IPS-15b (cell line): ENCODE measurements at regions not wholly inside any gene's neighbourhood (a gene's known extent, or its start where the extent isn't known, plus 50 kb on each side); places are given as distances from the start of the nearest gene placed in this dataset.
"Not testable (repeated sequence)": the region's sequence is repeated elsewhere in the genome, so short reads cannot be mapped to it uniquely, and the experiment has no call there.

ENCODE experiments used
- H3K27me3 ChIP-seq: one replicate; pipeline ENCODE4 v1.6.1; 2013; ENCODE audit warnings: low read length; ENCODE audit not compliant: control insufficient read depth, insufficient read depth
- H3K36me3 ChIP-seq: one replicate; pipeline ENCODE4 v1.6.1; 2013; ENCODE audit warnings: low read length; ENCODE audit not compliant: control insufficient read depth, insufficient read depth
- H3K4me1 ChIP-seq: one replicate; pipeline ENCODE4 v1.6.1; 2013; ENCODE audit warnings: mild to moderate bottlenecking, low read length; ENCODE audit not compliant: control insufficient read depth, insufficient read depth
- H3K4me3 ChIP-seq: one replicate; pipeline ENCODE4 v1.5.1; 2013; ENCODE audit warnings: low read depth, low read length
- H3K9ac ChIP-seq: one replicate; pipeline ENCODE4 v1.6.1; 2013; ENCODE audit warnings: low read depth, mild to moderate bottlenecking, low read length
- H3K9me3 ChIP-seq: one replicate; pipeline ENCODE4 v1.6.1; 2013; ENCODE audit warnings: mild to moderate bottlenecking, low read length; ENCODE audit not compliant: control insufficient read depth, insufficient read depth

- Histone ChIP-seq H3K9ac (no peak overlapping the region), H3K9me3 (no peaks in the 10 kb centered on the region), H3K4me3 (no peak overlapping the region), H3K36me3 (no peaks in the 10 kb centered on the region), H3K4me1 (no peaks in the 10 kb centered on the region), H3K27me3 (no peaks in the 10 kb centered on the region)
These were observed 236.8 kb upstream of the POU5F2 start for GRCh38 chr5:93978222-93978621.

GRCh38 chr5:93967923-93968322 is 226.5 kb upstream of the POU5F2 start:
- H3K27me3 ChIP-seq: no peaks in the 10 kb centered on the region
- H3K4me3 ChIP-seq: no peak overlapping the region
- no peaks in the 10 kb centered on the region for H3K9me3 ChIP-seq
- H3K9ac ChIP-seq: no peak overlapping the region
- H3K4me1 ChIP-seq: peaks cover 6% of the 10 kb centered on the region
- no peaks in the 10 kb centered on the region for H3K36me3 ChIP-seq

GRCh38 chr5:93964421-93964820 is 223.0 kb upstream of the POU5F2 start:
- Histone ChIP-seq H3K4me3 (no peak overlapping the region), H3K9ac (no peak overlapping the region), H3K4me1 (peaks cover 6% of the 10 kb centered on the region), H3K36me3 (no peaks in the 10 kb centered on the region), H3K9me3 (no peaks in the 10 kb centered on the region), H3K27me3 (no peaks in the 10 kb centered on the region)

GRCh38 chr5:93960042-93960441 is 218.6 kb upstream of the POU5F2 start:
- Histone ChIP-seq H3K27me3 (no peaks in the 10 kb centered on the region), H3K36me3 (no peaks in the 10 kb centered on the region), H3K9me3 (no peaks in the 10 kb centered on the region), H3K4me3 (no peak overlapping the region), H3K4me1 (no peaks in the 10 kb centered on the region), H3K9ac (no peak overlapping the region)

GRCh38 chr5:93956006-93956405 is 214.6 kb upstream of the POU5F2 start:
- H3K4me1 ChIP-seq: peaks cover 8% of the 10 kb centered on the region
- H3K9ac ChIP-seq: no peak overlapping the region
- no peaks in the 10 kb centered on the region for H3K36me3 ChIP-seq
- no peaks in the 10 kb centered on the region for H3K27me3 ChIP-seq
- H3K4me3 ChIP-seq: no peak overlapping the region
- H3K9me3 ChIP-seq: no peaks in the 10 kb centered on the region

- no peaks in the 10 kb centered on the region for H3K36me3 ChIP-seq
- H3K9ac ChIP-seq: peak overlapping the region; percentile 27
- no peaks in the 10 kb centered on the region for H3K9me3 ChIP-seq
- H3K27me3 ChIP-seq: no peaks in the 10 kb centered on the region
- H3K4me1 ChIP-seq: peaks cover 8% of the 10 kb centered on the region
- H3K4me3 ChIP-seq: no peak overlapping the region
These were observed 213.1 kb upstream of the POU5F2 start for GRCh38 chr5:93954421-93955069.

DNA sequence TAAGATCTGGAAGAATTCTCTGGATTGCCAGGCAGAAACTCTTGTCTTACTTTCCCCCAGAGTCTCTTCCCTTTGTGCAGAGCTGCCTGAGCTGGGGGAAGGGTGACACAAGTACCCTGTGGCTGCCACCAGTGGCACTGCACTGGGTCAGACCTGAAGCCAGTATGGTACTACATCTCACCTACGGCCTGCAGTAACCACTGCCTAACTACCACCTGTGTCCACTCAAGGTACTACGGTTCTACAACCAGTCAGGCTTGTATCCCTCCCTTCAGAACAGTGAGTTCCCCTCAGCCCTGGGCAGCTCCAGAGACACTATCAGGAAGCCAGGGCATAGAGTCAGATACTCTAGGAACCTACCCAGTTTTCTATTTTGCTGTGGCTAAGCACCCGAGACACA is 212.0 kb upstream of the POU5F2 start:
- no peak overlapping the region for H3K4me3 ChIP-seq
- no peaks in the 10 kb centered on the region for H3K36me3 ChIP-seq
- H3K9me3 ChIP-seq: no peaks in the 10 kb centered on the region
- no peaks in the 10 kb centered on the region for H3K27me3 ChIP-seq
- H3K9ac ChIP-seq: no peak overlapping the region
- peaks cover 8% of the 10 kb centered on the region for H3K4me1 ChIP-seq

- H3K4me3 ChIP-seq: no peak overlapping the region
- no peaks in the 10 kb centered on the region for H3K4me1 ChIP-seq
- no peaks in the 10 kb centered on the region for H3K36me3 ChIP-seq
- H3K9ac ChIP-seq: no peak overlapping the region
- no peaks in the 10 kb centered on the region for H3K9me3 ChIP-seq
- H3K27me3 ChIP-seq: no peaks in the 10 kb centered on the region
These were observed 200.5 kb upstream of the POU5F2 start for GRCh38 chr5:93941897-93942296.

DNA sequence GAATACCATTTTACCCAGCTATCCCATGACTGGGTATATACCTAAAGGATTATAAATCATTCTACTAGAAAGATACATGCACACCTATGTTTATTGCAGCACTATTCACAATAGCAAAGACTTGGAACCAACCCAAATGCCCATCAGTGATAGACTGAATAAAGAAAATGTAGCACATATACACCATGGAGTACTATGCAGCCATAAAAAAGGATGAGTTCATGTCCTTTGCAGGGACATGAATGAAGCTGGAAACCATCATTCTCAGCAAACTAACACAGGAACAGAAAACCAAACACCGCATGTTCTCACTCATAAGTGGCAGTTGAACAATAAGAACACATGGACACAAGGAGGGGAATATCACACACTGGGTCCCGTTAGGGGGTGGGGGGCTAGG is 191.9 kb upstream of the POU5F2 start:
- H3K27me3 ChIP-seq, H3K9ac ChIP-seq, H3K4me1 ChIP-seq, H3K36me3 ChIP-seq, H3K9me3 ChIP-seq, H3K4me3 ChIP-seq: not testable (repeated sequence)

DNA sequence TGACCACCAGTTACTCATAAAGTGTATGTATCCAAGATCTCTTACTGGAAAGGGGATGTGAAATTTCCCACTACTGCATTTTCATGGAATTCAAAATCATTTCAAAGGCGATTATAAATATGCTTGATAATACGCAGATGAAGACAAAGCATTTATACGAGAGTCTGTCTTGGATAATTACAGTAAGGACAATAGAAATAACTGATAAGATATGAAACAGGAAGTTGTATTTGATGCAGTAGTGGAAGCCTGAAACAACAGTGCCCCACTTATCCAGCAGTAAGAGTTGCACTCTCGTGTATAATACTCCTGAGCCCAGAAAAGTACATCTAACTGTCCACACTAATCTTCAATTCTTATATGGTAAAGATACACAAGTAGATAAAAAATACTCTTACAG is 188.7 kb upstream of the POU5F2 start:
- no peak overlapping the region for H3K4me3 ChIP-seq
- H3K9ac ChIP-seq: no peak overlapping the region
- H3K27me3 ChIP-seq: no peaks in the 10 kb centered on the region
- H3K36me3 ChIP-seq: no peaks in the 10 kb centered on the region
- no peaks in the 10 kb centered on the region for H3K9me3 ChIP-seq
- H3K4me1 ChIP-seq: peaks cover 6% of the 10 kb centered on the region

DNA sequence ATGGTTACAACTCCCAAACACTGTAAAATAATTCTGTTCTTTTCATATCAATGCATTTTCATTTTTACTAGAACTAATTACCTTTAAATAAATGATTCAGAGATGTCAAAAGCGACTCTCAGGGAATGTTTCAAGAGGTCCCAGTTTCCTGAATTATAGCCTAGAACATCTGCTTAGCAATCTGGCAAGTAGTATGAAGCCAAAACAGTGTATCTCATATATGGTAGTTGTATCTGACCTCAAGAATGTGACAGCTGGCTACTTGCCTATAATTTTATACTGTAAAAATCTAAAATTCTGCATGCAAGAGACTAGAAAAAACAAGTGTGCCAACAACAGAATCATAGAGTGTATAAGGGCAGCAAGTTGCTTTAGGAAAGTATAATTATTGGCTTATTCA is 187.7 kb upstream of the POU5F2 start:
- H3K36me3 ChIP-seq: no peaks in the 10 kb centered on the region
- H3K27me3 ChIP-seq: no peaks in the 10 kb centered on the region
- H3K9ac ChIP-seq: no peak overlapping the region

DNA sequence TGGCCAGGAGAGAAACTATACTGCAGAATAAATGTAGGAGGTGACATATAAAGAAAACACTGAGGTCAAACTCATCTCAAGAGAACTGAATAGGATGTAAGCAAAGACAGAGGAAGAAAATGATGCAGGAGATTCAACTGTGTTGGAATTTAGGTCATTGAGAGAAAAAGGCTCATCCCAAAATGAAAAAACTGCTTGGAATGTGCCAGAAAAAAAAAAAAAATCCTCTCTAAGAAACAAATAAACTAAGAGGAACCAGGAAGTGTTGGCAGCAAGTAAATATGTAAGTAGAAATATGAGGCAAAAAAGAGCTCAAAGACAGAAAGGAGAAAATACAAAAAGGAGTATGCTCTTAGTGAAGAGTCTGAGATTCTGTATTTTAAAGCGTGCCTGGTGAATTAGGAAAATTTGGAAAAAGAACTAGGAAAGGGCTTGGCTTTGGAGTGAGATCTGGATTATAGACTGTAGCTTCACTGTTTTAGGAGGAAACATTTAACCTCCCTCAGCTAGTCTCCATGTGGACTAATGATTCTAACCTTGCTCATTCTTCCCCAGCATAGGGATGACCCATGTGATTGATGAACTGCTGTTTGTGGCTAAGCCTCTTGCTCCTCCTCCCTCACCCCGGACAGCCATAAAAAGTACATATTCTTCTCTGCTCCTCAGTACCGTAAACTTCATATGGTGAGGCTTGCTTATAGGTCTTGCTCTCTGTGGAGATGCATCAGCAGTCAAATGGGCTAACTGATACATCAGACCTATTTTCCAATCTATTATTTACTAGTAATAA is 185.6 kb upstream of the POU5F2 start:
- Histone ChIP-seq H3K36me3 (no peaks in the 10 kb centered on the region), H3K9ac (no peak overlapping the region), H3K27me3 (no peaks in the 10 kb centered on the region), H3K4me1 (peaks cover 6% of the 10 kb centered on the region), H3K9me3 (no peaks in the 10 kb centered on the region), H3K4me3 (no peak overlapping the region)

More for the DNA sequence above, 187.7 kb upstream of the POU5F2 start:
- peaks cover 6% of the 10 kb centered on the region for H3K4me1 ChIP-seq
- no peak overlapping the region for H3K4me3 ChIP-seq
- no peaks in the 10 kb centered on the region for H3K9me3 ChIP-seq
